ENCODE measurements at regions not wholly inside any gene's neighbourhood (a gene's known extent, or its start where the extent isn't known, plus 50 kb on each side); places are given as distances from the start of the nearest gene placed in this dataset.

- CTCF ChIA-PET: no interaction called here
- no peak overlapping the region for H3K4me3 ChIP-seq (ENCODE audit: low read depth, low read length)
- no peak for DNase-seq (ENCODE audit: low read depth, low spot score)
- no peak for TF ChIP-seq CTCF (IDR thresholded peaks at IDR 0.05; ENCODE audit: insufficient read depth, low read length, missing control alignments)
- POLR2A ChIA-PET: no interaction called here
These were observed 392.8 kb upstream of the KLF6 start for GRCh38 chr10:4177791-4178190.

GRCh38 chr10:4176500-4177281 lies 391.7 kb upstream of the KLF6 start:
- ChIA-PET POLR2A (no interaction called here), CTCF (no interaction called here)
- H3K4me3 ChIP-seq (ENCODE audit: low read depth, low read length): no peak overlapping the region
- no peak for DNase-seq (ENCODE audit: low read depth, low spot score)
- TF ChIP-seq CTCF (IDR thresholded peaks at IDR 0.05; ENCODE audit: insufficient read depth, low read length, missing control alignments): no peak

GRCh38 chr10:4174197-4174596 lies 389.2 kb upstream of the KLF6 start:
- no peak overlapping the region for H3K4me3 ChIP-seq (ENCODE audit: low read depth, low read length)

GRCh38 chr10:4170633-4171314 lies 385.8 kb upstream of the KLF6 start:
- POLR2A ChIA-PET: no interaction called here
- no peak overlapping the region for H3K4me3 ChIP-seq (ENCODE audit: low read depth, low read length)
- no peak for TF ChIP-seq CTCF (IDR thresholded peaks at IDR 0.05; ENCODE audit: insufficient read depth, low read length, missing control alignments)
- CTCF ChIA-PET: no interaction called here
- DNase-seq (ENCODE audit: low read depth, low spot score): no peak

More at GRCh38 chr10:4174197-4174596, 389.2 kb upstream of the KLF6 start:
- ChIA-PET POLR2A (interaction anchor here (0.8 kb wide), 1 partner anchor 80 kb away, joined by 3 read pairs; no protein-coding TSS in a partner anchor), CTCF (no interaction called here)
- DNase-seq (ENCODE audit: low read depth, low spot score): no peak
- peak; percentile 12 for TF ChIP-seq CTCF (IDR thresholded peaks at IDR 0.05; ENCODE audit: insufficient read depth, low read length, missing control alignments)

GRCh38 chr10:4170181-4170580 lies 385.2 kb upstream of the KLF6 start:
- no peak for DNase-seq (ENCODE audit: low read depth, low spot score)
- ChIA-PET POLR2A (no interaction called here), CTCF (no interaction called here)
- H3K4me3 ChIP-seq (ENCODE audit: low read depth, low read length): no peak overlapping the region
- TF ChIP-seq CTCF (IDR thresholded peaks at IDR 0.05; ENCODE audit: insufficient read depth, low read length, missing control alignments): no peak

- H3K4me3 ChIP-seq (ENCODE audit: low read depth, low read length): no peak overlapping the region
- CTCF ChIA-PET: no interaction called here
- DNase-seq (ENCODE audit: low read depth, low spot score): no peak
- no peak for TF ChIP-seq CTCF (IDR thresholded peaks at IDR 0.05; ENCODE audit: insufficient read depth, low read length, missing control alignments)
- POLR2A ChIA-PET: interaction anchor here (0.7 kb wide), 1 partner anchor 80 kb away, joined by 4 read pairs; no protein-coding TSS in a partner anchor
These were observed 384.4 kb upstream of the KLF6 start for GRCh38 chr10:4169448-4169847.

Data from AG04449 (cell line).